ENCODE measurements at regions not wholly inside any gene's neighbourhood (a gene's known extent, or its start where the extent isn't known, plus 50 kb on each side); places are given as distances from the start of the nearest gene placed in this dataset.
A peak's percentile ranks its signal among the peaks of the same experiment; 100 is the strongest.
"Not testable (repeated sequence)": the region's sequence is repeated elsewhere in the genome, so short reads cannot be mapped to it uniquely, and the experiment has no call there.

- Mint-ChIP-seq H3K9me3 (ENCODE audit: unreplicated experiment) (no peaks in the 10 kb centered on the region), H3K27me3 (ENCODE audit: unreplicated experiment) (no peaks in the 10 kb centered on the region), H3K27ac (ENCODE audit: unreplicated experiment) (no peak overlapping the region)
Observed at GRCh38 chr3:103218793-103219192, 784.0 kb downstream of the ZPLD1 start.

DNA sequence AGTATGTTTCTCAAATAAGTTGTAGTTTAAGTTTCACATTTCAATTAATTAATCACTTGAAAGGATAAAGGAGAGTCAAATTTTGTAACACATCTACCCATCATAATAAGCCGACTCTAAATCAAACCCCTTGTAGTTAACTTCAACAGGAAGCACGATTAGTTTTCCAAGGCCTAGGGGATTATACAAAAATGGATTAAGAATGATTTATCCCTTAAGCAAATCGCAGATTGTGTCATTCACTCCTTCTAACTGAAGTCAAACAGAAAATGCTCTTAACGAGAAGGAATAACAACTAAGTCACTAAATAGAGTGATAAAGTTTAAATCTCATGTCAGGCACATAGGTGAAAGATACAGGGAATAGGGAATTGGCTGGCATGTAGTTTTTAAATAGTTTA is 792.8 kb downstream of the ZPLD1 start:
- Mint-ChIP-seq H3K4me3 (ENCODE audit: unreplicated experiment) (no peak overlapping the region), H3K9me3 (ENCODE audit: unreplicated experiment) (no peaks in the 10 kb centered on the region), H3K4me1 (ENCODE audit: low read depth, unreplicated experiment) (no peaks in the 10 kb centered on the region), H3K36me3 (ENCODE audit: unreplicated experiment) (no peaks in the 10 kb centered on the region), H3K27ac (ENCODE audit: unreplicated experiment) (no peak overlapping the region), H3K27me3 (ENCODE audit: unreplicated experiment) (no peaks in the 10 kb centered on the region)
- no peak for DNase-seq
- no peak for TF ChIP-seq CTCF (IDR thresholded peaks at IDR 0.05; ENCODE audit: partially characterized antibody, unreplicated experiment)

More at GRCh38 chr3:103218793-103219192, 784.0 kb downstream of the ZPLD1 start:
- Mint-ChIP-seq H3K4me1 (ENCODE audit: low read depth, unreplicated experiment) (no peaks in the 10 kb centered on the region), H3K36me3 (ENCODE audit: unreplicated experiment) (no peaks in the 10 kb centered on the region), H3K4me3 (ENCODE audit: unreplicated experiment) (no peak overlapping the region)
- DNase-seq, result no peak
- TF ChIP-seq CTCF (IDR thresholded peaks at IDR 0.05; ENCODE audit: partially characterized antibody, unreplicated experiment), result no peak

DNA sequence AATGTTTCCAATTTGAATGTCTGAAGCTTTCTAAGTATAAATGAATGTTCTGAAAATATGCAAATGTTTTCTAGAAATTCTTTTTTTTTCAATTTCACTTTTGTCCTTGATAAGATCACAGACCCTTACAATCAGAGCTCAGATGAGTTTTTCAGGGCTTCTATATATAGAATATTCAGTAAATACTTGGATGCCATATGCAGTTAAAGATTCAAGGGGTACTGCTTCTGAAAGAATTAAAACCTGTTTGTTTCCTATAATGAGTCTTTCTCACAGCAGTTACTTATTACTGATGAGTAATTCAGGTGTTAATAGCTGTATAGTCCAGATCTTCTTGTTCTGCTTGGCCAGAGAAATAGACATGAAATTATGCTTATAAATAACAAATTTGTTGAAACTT is 812.6 kb downstream of the ZPLD1 start:
- no peak overlapping the region for H3K27ac Mint-ChIP-seq (ENCODE audit: unreplicated experiment)
- TF ChIP-seq CTCF (IDR thresholded peaks at IDR 0.05; ENCODE audit: partially characterized antibody, unreplicated experiment), result no peak
- no peak overlapping the region for H3K4me3 Mint-ChIP-seq (ENCODE audit: unreplicated experiment)
- H3K4me1 Mint-ChIP-seq (ENCODE audit: low read depth, unreplicated experiment), result peaks cover 21% of the 10 kb centered on the region
- H3K9me3 Mint-ChIP-seq (ENCODE audit: unreplicated experiment), result peaks cover 4% of the 10 kb centered on the region
- peaks cover 6% of the 10 kb centered on the region for H3K36me3 Mint-ChIP-seq (ENCODE audit: unreplicated experiment)
- no peaks in the 10 kb centered on the region for H3K27me3 Mint-ChIP-seq (ENCODE audit: unreplicated experiment)
- no peak for DNase-seq

- not testable (repeated sequence) for H3K27me3 Mint-ChIP-seq (ENCODE audit: unreplicated experiment); H3K9me3 Mint-ChIP-seq (ENCODE audit: unreplicated experiment); H3K4me1 Mint-ChIP-seq (ENCODE audit: low read depth, unreplicated experiment); H3K27ac Mint-ChIP-seq (ENCODE audit: unreplicated experiment); H3K4me3 Mint-ChIP-seq (ENCODE audit: unreplicated experiment)
- peak; percentile 18 for DNase-seq
- H3K36me3 Mint-ChIP-seq (ENCODE audit: unreplicated experiment), result peaks cover 11% of the 10 kb centered on the region
Observed at GRCh38 chr3:103254827-103255226, 820.0 kb downstream of the ZPLD1 start.

DNA sequence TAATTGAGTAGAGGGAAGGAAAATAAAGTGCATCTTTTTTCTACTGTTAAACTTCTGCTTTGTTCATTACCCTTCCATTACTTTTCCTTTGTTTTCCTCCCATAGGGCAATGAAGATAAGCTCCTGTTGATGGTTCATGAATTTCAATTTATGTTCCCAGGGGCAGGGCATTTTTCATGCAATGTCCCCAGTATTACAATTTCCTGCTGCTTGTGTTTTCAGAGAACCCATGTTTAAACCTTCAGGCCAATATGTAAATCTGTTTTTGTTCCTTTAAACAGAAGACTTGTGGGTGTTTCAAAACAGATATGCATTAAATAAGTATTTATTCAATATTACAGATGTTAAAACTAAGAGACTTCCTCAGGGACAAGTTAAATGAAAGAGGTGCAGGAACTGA is 834.5 kb downstream of the ZPLD1 start:
- Mint-ChIP-seq H3K9me3 (ENCODE audit: unreplicated experiment) (peaks cover 5% of the 10 kb centered on the region), H3K36me3 (ENCODE audit: unreplicated experiment) (peaks cover 16% of the 10 kb centered on the region), H3K27ac (ENCODE audit: unreplicated experiment) (peak overlapping the region; percentile 55), H3K4me3 (ENCODE audit: unreplicated experiment) (no peak overlapping the region), H3K4me1 (ENCODE audit: low read depth, unreplicated experiment) (no peaks in the 10 kb centered on the region), H3K27me3 (ENCODE audit: unreplicated experiment) (no peaks in the 10 kb centered on the region)
- no peak for DNase-seq
- TF ChIP-seq CTCF (IDR thresholded peaks at IDR 0.05; ENCODE audit: partially characterized antibody, unreplicated experiment), result no peak

GRCh38 chr3:103271575-103271974 is 836.8 kb downstream of the ZPLD1 start:
- H3K4me1 Mint-ChIP-seq (ENCODE audit: low read depth, unreplicated experiment), result no peaks in the 10 kb centered on the region
- no peak overlapping the region for H3K27ac Mint-ChIP-seq (ENCODE audit: unreplicated experiment)
- H3K36me3 Mint-ChIP-seq (ENCODE audit: unreplicated experiment), result peaks cover 16% of the 10 kb centered on the region
- TF ChIP-seq CTCF (IDR thresholded peaks at IDR 0.05; ENCODE audit: partially characterized antibody, unreplicated experiment), result no peak
- peaks cover 5% of the 10 kb centered on the region for H3K9me3 Mint-ChIP-seq (ENCODE audit: unreplicated experiment)
- H3K4me3 Mint-ChIP-seq (ENCODE audit: unreplicated experiment), result no peak overlapping the region
- no peak for DNase-seq
- H3K27me3 Mint-ChIP-seq (ENCODE audit: unreplicated experiment), result peaks cover 3% of the 10 kb centered on the region
